Activated naive CD4-positive, alpha-beta T cell treated with Interleukin-2 at 50 U/mL for 16 hours (primary cell): ENCODE measurements at regions not wholly inside any gene's neighbourhood (a gene's known extent, or its start where the extent isn't known, plus 50 kb on each side); places are given as distances from the start of the nearest gene placed in this dataset.

Experiments used
- DNase-seq: peaks from one replicate; pipeline ENCODE4 v3.0.0-alpha.2; 2020

DNA sequence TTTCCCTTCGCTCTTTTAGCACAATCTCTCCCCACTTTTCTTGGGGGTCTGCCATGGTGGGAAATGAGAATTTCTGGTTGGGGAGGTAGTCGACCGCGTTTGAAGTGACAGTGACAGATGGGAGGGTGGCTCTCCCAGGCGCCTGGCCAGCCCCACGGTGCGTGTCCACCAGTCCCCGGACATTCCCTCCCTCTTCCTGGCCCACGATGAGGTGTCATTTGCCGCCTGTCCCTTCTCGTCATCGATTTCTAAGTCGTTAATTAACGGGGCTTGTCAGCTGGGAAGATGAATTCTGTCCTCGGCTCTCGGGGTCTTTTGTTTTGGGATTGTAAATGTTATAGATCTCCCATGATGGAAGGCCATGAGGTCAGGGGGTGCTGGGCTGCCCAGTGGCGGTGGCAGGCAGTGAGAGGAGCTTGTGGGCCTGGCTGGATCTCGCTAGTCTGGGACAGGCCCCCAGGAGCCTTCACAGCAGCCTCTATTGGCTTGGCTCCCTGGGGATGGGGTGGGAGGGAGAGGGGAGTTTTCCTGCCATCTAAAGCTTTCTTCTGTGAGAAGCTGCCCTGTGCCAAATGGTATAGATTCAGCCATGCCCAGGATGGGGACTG, 164.2 kb downstream of the MRM1 start:
- no peak for DNase-seq

DNA sequence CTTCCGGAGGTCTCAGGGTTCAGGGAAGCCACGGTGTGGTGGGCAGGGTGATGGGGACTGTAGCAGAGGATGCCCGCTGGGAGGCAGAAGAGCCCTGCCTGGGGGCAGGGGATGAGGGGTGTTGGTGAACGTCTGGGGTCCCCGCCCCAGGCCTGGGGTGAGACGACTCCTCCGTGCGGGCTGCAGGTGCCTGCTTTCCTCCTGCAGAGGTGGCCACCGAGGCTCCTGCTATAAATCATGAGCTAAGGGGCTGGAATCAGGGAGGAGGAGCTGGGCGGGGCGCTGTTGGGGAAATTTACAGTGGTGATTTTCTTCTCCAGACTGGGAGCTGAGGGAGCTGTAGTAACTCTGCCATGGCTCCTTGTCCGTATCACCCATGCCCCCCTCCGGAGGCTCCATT, 167.0 kb downstream of the MRM1 start:
- DNase-seq: no peak

DNA sequence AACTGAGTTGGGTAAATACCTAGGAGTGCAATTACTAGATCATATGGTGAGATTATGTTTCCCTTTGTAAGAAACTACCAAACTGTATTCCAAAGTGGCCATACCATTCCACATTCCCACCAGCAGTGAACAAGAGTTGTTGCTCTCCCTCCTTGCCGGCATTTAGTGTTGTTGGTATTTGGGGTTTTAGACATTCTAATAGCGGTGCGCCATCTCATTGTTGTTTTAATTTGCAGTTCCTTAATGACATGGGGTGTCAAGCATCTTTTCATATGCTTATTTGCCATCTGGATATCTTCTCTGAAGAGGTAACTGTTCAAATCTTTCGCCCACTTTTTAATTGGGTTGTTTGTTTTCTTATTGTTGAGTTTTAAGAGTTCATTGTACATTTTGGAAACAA, 164.2 kb upstream of the LHX1 start:
- DNase-seq: no peak

DNA sequence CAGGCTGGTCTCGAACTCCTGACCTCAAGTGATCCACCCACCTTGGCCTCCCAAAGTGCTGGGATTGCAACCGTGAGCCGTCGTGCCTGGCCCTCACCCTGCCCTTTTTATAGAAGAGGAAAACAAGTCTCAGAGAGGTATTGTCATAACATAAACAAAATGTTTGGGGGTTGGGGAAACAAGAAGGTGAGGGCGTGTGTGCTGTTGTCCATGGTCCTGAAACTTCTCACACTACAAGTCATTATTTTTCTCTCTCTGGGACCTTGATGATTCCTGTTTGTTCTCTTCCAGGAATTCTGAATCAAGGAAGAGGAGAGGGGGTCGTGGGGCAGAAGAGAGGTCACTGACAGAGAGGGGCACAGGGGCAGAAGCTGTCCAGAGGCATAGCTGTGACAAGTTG, 160.2 kb upstream of the LHX1 start:
- no peak for DNase-seq

DNA sequence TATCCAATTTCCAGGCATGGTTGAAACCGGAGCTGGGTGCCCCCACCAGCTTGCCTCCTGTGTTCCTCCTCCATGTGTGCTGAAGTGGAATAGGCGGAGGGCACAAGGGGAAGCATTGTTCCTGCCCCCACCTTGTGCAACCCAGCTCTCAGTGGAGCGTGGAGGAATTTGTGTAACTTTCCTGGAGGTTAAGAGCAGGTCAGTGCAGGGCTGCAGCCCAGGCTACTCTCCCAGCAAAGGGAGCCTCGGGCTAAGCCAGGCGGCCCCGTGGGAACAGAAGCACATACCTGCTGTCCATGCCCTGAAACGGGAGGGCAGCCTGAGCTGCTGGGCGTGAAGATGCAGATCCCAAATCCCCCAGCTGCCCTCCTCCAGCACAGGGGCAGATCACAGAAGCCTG, 158.8 kb upstream of the LHX1 start:
- no peak for DNase-seq

DNA sequence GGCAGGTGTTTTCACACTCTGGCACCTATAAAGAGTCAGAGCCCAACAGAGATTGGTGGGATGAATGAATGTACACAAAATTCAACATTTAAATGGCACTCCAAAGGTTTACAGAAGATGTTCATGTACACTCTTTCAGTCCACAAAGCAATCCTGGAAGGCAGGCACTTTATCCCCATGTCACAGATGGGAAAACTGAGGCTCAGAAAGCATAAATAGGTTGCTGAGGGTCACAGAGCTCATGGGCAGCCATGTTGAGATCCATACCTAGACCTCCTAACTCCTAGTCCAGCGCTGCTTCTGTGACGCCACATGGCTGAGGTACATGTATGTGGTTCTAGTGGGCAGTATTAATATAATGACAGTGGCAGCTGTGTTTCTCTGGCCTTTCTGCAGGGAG, 157.7 kb upstream of the LHX1 start:
- no peak for DNase-seq

DNA sequence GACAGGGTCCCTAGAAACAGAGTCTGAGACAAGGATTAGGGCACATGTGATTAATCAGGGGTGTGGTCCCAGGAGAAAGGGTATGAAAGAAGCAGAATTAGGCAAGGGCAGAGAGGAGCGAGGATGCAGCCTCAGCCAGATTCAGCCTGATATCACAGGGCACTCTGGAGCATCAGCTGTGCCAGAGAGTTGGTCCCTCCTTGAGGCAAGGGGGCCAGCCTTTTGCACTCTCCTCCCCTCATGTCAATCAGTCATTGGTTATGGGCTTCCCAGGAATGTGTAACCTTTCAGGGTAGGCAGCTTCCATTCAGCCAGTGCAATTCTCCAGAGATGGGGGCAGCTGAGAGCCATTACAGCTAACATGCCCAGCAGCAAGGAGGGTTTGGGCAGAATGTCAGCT, 152.6 kb upstream of the LHX1 start:
- DNase-seq: no peak

DNA sequence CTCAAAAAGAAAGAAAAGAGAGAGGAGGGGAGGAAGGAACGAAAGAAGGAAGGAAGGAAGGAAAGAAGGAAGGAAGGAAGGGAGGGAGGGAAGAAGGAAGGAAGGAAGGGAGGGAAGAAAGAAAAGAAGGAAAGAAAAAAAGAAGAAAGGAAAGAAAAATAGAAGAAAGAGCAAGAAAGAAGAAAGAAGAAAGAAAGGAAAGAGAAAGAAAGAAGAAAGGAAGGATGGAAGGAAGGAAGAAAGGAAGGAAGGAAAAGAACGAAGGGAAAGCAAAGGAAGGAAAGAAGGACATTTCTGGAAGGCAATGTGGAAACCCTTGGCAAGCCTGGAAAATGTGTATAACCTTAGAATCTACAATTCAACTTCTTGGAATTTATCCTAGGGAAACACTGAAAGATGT, 150.4 kb upstream of the LHX1 start:
- no peak for DNase-seq

DNA sequence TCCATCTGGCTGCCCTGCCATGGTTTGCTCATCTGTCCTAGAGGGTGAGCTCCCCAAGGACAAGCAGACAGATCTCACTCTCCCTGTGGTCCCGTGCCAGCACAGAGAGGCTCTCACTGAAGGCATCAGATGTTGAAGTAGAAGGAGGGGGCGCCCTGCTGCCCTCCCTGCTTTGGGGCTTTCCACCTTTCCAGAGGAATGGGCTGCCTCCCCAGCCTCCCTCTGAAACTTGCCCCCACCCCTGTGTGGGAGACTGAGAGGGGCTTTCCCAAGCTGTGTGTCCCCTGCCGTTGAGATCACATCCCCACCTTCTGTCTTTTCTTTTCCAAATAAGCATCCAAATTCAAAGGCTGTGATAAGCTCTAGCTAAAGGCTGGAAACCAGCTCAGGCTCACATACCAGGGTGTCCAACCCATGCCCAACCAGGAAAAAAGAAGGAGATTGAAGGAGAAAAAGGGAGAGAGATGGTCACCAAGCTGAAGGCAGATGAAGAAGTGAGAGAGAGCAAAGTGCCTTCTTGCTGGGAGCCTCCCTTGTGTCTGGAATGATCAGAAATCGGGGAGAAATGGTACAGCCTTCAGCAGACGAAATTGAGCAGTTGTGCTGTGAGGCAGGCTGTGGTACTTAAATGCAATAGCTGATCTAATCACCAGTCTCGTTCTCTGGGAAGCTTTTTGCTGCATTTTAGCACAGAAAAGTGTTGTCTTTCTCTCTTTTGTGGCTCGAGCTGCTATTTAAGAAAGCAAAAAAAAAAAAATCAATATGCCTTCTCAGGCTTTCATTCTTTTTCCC, 145.9 kb upstream of the LHX1 start:
- no peak for DNase-seq

DNA sequence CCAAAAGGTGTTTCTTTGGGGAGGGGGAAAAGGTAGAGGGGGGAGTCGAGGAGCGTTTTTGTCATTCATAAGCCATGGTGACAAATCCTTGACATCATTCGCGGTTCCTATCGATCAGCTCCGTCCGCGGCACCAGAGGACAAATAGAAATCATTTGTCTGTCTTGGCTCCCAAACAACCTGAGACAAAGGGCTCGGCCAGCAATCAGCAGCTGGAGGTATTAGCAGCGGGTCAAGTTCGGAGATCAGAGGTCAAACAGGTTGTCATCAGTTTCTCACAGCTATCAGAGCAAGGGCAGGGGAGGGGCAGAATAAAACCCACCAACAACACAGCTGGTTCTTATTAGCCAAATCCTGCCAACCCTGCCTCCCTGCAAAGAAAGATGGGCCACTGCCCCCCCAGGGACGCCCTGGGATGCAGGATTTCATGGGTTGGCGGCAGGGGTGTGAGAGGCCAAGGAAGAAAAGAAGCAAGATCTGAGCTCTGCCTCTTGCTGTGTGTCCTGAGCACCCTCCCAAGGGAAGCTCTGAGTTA, 145.3 kb upstream of the LHX1 start:
- DNase-seq: no peak

DNA sequence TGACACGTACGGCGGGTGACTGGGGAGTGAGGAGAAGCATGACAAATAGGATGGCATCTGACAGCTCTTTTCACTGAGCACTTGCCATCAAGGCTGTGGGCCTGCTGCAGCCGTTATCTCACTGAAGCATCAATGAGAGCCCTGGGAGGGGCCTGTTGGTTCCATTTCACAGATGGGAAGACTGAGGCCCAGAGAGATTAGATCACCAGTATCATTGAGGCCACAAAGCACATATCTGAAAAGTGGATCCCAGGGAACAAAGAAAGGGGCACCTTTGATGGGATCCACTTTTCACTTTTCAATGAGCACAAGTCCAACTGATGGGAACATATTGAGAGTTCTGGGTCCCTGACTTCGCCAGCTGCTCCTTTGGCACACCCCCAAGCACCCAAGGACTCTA, 144.4 kb upstream of the LHX1 start:
- DNase-seq: no peak

DNA sequence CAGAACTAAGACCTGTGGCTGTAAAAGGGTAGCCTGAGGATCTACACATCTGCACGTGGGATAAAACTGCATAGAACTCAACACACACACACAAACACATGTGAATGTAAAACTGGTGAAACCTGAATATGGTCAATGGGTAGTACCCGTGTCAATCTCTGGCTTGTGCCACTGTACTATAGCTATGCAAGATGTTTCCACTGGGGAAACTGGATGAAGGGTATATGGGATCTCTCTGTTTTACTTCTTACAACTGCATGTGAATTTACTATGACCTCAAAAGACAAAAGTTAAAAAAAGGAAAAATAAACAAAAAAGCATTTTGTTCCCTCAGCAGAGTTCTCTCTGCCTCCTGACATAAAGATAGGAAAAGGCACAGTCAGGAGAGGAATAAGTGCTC, 143.3 kb upstream of the LHX1 start:
- no peak for DNase-seq

DNA sequence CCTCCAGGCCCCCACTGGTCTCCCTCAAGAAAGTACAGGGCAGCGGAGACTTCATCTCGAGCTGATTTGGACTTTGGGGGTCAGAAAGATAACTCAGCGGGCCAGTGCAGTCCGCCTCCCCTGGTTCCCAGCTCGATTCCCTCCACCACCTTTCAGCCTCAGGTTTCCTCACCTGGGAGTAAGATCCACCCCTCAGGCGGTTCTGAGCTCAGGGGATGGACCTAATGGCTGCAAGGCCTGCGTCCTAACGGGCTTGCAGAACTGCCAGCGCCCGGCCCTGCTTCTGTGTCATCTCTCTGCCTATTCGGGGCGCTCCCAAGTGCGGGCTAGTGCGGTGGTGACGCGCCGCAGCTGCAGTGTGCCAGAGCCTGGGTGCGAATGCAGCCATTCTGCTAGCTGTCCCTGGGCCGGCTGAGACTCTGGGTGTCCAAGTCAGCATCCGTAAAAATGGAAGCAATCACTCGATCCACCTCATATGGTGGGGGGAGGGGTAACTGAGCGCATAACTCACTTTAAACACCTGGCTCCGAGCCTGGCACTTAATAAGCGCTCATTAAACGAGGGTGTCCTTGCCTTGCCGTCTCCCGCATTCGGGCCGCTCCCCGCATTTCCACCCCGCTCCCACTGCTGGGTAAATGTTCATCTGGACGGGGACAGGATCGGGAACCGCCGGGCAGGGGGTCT, 129.6 kb upstream of the LHX1 start:
- no peak for DNase-seq

DNA sequence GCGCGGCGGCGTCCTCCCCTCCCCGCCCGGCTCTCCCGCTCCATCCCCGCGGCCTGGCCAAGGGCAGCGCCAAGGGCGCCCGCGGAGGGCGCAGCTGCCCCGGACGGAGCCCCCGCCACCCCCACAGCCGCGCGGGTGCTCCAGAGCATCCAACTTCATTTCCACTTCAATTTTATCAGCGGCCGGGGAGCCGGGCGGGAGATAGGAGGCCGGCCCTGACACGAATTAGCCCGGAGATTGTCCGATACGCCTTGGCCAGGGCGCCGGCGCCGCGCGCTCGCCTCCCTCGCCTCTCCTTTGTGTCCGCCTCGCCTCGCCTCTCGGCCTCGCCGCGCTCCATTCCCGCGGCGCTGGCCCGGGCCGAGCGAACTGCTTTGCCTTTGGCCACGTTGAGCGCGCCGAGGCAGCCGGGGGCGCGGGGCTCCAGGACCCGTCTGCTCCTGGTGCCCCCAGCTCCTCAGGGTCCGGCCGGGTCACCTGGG, 129.1 kb upstream of the LHX1 start:
- DNase-seq: no peak

DNA sequence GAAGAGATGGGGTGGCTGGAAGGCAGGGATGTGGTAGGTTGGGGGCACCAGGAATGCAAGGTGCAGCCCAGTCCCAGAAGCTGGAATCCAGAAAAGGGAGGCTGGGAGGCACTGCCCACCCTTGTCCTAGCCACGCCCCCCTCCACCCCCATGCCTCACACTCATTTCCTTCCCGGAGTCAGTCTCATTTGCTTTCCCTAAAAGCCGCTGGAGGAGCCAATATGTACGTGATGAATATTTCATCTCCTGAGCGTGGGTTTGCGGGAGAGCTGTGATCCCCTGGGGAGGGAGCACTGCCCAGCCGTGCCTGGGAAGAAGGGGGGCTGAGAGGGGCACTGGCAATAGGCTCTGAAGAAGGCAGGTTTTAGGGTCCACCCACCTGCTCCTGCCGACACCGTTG, 124.5 kb upstream of the LHX1 start:
- no peak for DNase-seq

DNA sequence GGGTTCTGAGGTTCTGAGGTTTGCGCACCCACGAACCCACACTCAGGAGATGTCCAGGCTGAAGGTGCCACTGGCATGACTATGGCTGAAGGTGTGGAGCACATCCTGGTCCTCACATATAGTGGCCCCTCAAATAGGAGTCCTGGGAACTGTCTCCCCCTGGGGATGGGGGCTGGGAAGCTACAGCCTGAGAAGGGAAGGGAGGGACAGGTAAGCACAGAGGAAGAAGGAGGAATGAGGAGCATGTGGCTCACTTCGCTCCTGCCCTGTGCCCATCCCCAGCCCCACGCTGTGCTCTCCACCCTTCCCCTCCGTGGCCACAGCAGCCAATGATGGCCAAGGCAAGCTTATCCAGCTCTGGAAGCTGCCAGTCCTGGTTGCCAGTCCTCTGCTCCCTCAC, 123.9 kb upstream of the LHX1 start:
- no peak for DNase-seq

DNA sequence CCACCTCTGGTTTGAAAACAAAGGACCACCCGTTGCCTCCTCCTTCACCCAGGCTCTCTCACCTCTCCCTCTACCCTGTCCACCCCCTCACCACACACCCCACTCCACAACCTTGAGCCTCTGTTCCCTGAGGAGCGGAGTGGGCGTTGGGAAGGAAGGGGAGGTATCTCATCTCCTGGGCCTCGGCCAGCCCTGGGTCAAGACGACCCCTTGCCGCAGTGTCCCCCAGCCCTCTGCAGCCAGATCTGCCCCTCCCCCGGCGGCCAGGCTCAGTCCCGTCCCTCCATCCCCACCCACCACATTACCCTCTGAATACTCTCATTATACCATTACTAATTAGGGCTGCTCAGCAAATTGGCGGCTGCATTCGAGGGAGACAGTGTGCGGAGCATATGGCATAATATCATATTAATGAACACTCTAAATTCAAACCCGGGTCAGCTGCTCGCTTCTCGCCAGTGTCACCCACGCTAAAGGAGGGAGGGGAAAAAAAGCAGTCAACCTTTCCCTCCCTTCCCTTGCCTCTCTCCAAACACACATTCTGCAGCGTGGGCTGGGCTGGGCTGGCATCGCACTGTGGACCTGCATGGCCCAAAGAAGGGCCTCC, 123.2 kb upstream of the LHX1 start:
- no peak for DNase-seq

DNA sequence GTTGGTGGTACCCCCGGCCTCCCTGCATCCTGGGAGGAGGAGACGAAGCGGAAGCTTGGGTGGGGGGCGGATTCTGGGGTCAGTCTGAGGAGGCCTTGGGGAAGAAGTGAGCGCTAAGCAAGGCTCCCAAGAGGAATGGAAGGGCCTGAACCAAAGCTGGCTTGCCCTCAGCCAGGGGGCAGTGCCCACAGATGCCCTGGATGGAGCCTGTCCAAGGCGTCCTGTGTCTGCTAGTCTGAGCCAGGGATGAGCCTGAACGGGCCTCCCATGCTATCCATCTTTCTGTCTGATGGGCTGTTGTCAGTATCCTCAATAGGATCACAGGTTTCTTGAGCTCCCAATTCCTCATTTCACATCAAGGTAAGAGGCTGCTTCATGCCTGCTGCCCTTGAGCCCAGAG, 122.3 kb upstream of the LHX1 start:
- DNase-seq: no peak

DNA sequence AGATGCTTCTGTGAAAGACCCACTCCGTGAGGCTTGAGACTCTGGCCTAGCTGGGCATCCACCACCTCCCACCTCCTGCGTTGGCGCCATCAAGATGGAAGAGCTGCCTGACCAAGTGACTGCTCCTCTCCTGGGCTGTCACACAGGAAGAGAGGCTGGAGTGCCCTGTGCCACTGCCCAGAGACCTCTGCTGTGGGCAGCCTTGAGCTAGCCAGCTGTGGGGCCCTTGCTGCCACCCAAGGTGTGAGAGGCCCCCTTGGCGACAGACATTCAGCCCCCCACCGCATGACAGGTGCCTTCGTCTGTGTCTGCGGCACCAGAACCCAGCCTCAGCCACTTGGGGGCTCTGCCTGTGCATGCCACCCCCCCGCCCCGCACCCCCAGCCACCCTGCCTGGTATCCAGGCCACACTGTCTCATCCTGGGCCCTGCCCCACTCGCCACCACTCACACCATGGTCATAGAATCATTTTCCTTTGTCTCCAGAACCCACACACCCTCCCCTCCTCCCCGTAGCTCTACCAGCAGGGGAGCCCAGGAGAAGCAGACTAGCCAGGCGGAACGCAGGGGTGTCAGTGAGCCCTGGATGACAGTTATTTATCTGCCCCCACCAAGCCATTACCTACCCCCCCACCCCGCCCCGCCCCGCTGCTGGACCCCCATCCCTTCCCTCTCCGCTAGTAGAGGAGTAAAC, 120.9 kb upstream of the LHX1 start:
- DNase-seq: no peak

DNA sequence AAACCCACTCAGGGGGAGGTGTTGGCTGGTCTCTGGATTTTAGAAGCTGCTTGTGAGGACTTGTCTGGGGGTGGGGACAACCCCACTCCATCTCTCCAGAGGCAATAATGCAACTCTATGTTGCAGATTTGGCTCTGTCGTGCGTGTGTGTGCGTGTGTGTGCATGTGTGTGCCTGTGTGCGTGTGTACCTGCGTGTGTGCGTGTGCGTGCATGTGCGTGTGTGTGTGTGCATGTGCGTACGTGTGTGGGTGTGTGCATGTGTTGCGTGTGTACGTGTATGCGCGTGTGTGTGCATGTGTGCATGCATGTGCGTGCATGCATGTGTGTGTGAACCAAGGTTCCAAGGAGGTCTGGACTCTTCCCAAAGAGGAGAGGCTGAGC, 120.4 kb upstream of the LHX1 start:
- no peak for DNase-seq

DNA sequence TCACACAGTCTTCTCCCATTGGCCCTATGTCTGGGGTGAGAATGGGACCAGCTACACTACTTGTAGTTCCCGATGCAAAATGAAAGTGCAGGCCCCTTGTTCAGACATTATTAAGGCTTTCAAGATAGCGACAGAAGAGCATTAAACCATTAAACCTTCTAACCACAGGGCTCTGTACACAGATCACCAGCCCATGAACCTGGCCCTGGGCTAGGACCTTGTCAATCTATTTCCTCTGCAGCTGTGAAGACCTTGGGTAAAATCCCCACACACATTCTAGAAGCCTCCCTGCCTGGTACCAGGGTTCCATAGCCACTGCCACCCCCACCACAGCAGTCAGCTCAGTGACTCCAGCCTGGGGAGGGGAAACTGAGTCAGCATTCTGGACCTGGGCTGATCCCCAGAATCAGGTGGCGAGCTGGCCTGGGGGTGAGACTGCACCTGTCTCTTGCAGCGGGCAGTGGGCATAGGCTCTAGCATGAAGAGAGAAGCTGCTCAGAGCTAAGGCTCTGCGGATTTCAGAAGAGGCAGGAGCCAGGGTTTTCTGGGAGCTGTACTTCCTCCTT, 119.7 kb upstream of the LHX1 start:
- no peak for DNase-seq

DNA sequence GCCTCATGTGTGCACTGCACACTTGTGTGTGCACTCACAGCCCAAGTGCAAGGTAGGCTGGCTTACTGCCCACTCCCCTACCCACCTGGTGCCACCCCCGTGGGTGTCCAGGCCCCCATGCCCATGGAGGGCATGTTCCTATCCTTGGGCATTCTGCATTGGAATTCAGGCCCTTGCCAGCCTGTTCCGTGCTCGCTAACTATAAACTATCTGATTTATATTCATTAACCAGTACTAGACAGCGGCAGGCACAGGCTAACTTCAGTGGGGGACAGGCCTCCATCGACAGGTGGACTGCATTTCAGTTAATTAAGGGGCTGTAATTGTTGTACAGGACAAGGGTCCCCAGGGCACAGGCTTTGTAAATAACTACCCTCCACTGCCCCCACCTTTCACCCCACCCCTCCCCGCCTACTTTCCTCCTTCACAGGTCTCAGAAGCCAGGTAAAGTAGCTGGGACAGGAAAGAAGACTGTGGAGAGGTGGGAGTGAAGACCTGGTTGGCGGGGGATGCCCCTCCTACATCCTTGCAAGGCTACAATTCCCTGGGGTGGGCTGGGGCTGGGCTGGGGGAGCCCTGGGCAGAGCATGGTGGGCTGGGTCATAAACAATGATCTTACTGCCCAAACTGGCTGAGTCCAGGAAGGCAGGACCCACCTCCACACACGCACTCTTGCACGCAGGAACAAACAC, 119.0 kb upstream of the LHX1 start:
- no peak for DNase-seq
